Dermis blood vessel endothelial cell (primary cell): ENCODE measurements at regions not wholly inside any gene's neighbourhood (a gene's known extent, or its start where the extent isn't known, plus 50 kb on each side); places are given as distances from the start of the nearest gene placed in this dataset.

Source experiments
- DNase-seq: peaks from one replicate; pipeline ENCODE4 v3.0.0; 2010

DNA sequence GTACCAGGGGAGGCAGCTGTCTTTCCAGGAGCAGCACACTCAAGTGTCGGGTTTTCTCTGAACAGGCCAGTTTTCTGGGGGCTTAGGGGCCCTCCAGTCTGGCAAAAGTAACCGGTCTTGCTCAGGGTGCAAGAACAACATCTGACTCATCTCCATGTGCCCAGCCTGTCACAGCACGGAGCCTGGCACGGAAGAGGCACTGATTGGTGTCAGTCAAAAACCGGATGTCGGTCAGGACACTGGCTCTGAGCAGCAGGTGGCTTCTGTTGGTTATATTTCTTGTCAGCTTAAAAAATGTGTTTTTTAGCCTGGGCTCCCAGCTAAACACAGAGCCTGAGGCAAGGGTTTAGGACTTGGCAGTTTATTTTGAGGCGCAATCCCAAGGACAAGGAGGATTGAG is 139.9 kb downstream of the FBLN2 start:
- DNase-seq = no peak

GRCh38 chr3:13688034-13688433 is 139.1 kb downstream of the FBLN2 start:
- no peak for DNase-seq
